IMR-90 (cell line): ENCODE measurements at regions not wholly inside any gene's neighbourhood (a gene's known extent, or its start where the extent isn't known, plus 50 kb on each side); places are given as distances from the start of the nearest gene placed in this dataset.

Experiments
- ATAC-seq: fragments of 200-7000 bp; cut with Tn5 transposase; 2 replicates; pipeline ENCODE4 v1.9.1; 2020; ENCODE audit warnings: low read depth, mild to moderate bottlenecking, moderate library complexity
- BruUV-seq: library from RNA; stranded (reverse); fragments of 400-500 nt; replicated peaks from 2 replicates; lab custom pipeline; 2021; lab: Mats Ljungman, UMichigan
- CTCF ChIA-PET: fragments of 300-600 bp; formaldehyde crosslinking; extraction: SDS; loops from one replicate; lab custom pipeline; 2021; ENCODE audit warnings: antibody characterized with exemption; lab: Yijun Ruan, JAX
- POLR2A ChIA-PET: fragments of 300-600 bp; sonication (Branson Sonifier 250); formaldehyde crosslinking; loops from one replicate; lab custom pipeline; 2022; ENCODE audit warnings: antibody characterized with exemption; ENCODE audit not compliant: unreplicated experiment; lab: Charles Lee
- DNase-seq: peaks from one replicate; pipeline ENCODE4 v3.0.0; 2013
- H2AFZ ChIP-seq: replicated peaks from 2 replicates; pipeline ENCODE3; 2013; ENCODE audit warnings: low read length, mild to moderate bottlenecking; ENCODE audit not compliant: poor library complexity
- H2AK5ac ChIP-seq: 2 replicates; pipeline ENCODE4 v1.6.1; 2013; ENCODE audit warnings: low read depth, low read length, inconsistent platforms
- H2AK9ac ChIP-seq: replicated peaks from 2 replicates; pipeline ENCODE3; 2013; ENCODE audit warnings: mild to moderate bottlenecking, low read depth, low read length, moderate library complexity; ENCODE audit not compliant: poor library complexity
- H2BK120ac ChIP-seq: 2 replicates; pipeline ENCODE4 v1.6.1; 2013; ENCODE audit warnings: low read depth, low read length, inconsistent platforms
- H2BK15ac ChIP-seq: 3 replicates; pipeline ENCODE4 v1.6.1; 2013; ENCODE audit warnings: low read depth, low read length, inconsistent platforms
- H2BK20ac ChIP-seq: 2 replicates; pipeline ENCODE4 v1.6.1; 2013; ENCODE audit warnings: low read depth, mild to moderate bottlenecking, inconsistent platforms, low read length, moderate library complexity
- H2BK5ac ChIP-seq: 2 replicates; pipeline ENCODE4 v1.6.1; 2013; ENCODE audit warnings: mild to moderate bottlenecking, low read depth, low read length, inconsistent platforms; ENCODE audit not compliant: poor library complexity, severe bottlenecking
- H3K14ac ChIP-seq: replicated peaks from 2 replicates; pipeline ENCODE4 v1.6.1; 2013; ENCODE audit warnings: low read depth, low read length, inconsistent platforms
- H3K18ac ChIP-seq: 2 replicates; pipeline ENCODE4 v1.6.1; 2013; ENCODE audit warnings: low read depth, low read length, control low read depth
- H3K23ac ChIP-seq: 2 replicates; pipeline ENCODE4 v1.6.1; 2013; ENCODE audit warnings: low read depth, low read length, inconsistent platforms
- H3K27ac ChIP-seq: 2 replicates; pipeline ENCODE4 v1.5.1; 2013; ENCODE audit warnings: mild to moderate bottlenecking, control low read depth, low read length; ENCODE audit not compliant: insufficient read depth
- H3K27me3 ChIP-seq: 2 replicates; pipeline ENCODE4 v1.6.1; 2013; ENCODE audit warnings: low read length; ENCODE audit not compliant: control insufficient read depth, insufficient read depth
- H3K36me3 ChIP-seq: 2 replicates; pipeline ENCODE4 v1.6.1; 2013; ENCODE audit warnings: low read length, mixed read lengths; ENCODE audit not compliant: control insufficient read depth, insufficient read depth
- H3K4ac ChIP-seq: 2 replicates; pipeline ENCODE4 v1.6.1; 2013; ENCODE audit warnings: low read depth, low read length, inconsistent platforms
- H3K4me1 ChIP-seq: 2 replicates; pipeline ENCODE4 v1.6.1; 2013; ENCODE audit warnings: low read length, mixed read lengths; ENCODE audit not compliant: control insufficient read depth, insufficient read depth
- H3K4me2 ChIP-seq: 2 replicates; pipeline ENCODE4 v1.6.1; 2013; ENCODE audit warnings: low read depth, mild to moderate bottlenecking, control low read depth, low read length, moderate library complexity
- H3K4me3 ChIP-seq: 2 replicates; pipeline ENCODE4 v1.5.1; 2013; ENCODE audit warnings: low read depth, mild to moderate bottlenecking, control low read depth, low read length, moderate library complexity; ENCODE audit not compliant: insufficient read depth
- H3K56ac ChIP-seq: 2 replicates; pipeline ENCODE4 v1.6.1; 2013; ENCODE audit warnings: low read length, inconsistent platforms; ENCODE audit not compliant: insufficient read depth; ENCODE audit errors: extremely low read depth
- H3K79me1 ChIP-seq, 2 experiments: 2 replicates each; pipeline ENCODE4 v1.6.1; 2013; ENCODE audit warnings: low read length in 2 of 2, inconsistent platforms in 1 of 2, low read depth in 1 of 2
- H3K9ac ChIP-seq: 2 replicates; pipeline ENCODE4 v1.6.1; 2013; ENCODE audit warnings: low read depth, low read length, control low read depth
- H3K9me1 ChIP-seq: 2 replicates; pipeline ENCODE4 v1.6.1; 2013; ENCODE audit warnings: low read length, inconsistent platforms; ENCODE audit not compliant: insufficient read depth
- H3K9me3 ChIP-seq: 2 replicates; pipeline ENCODE4 v1.6.1; 2013; ENCODE audit warnings: low read length; ENCODE audit not compliant: control insufficient read depth, insufficient read depth
- H4K20me1 ChIP-seq: 2 replicates; pipeline ENCODE4 v1.6.1; 2013; ENCODE audit warnings: low read length, inconsistent platforms; ENCODE audit not compliant: insufficient read depth
- H4K5ac ChIP-seq: 2 replicates; pipeline ENCODE4 v1.6.1; 2013; ENCODE audit warnings: mild to moderate bottlenecking, low read depth, low read length, control low read depth
- H4K8ac ChIP-seq, 2 experiments: 2 replicates each; pipeline ENCODE4 v1.6.1; 2013; ENCODE audit warnings: low read depth in 2 of 2, low read length in 2 of 2, control low read depth in 1 of 2, inconsistent platforms in 1 of 2
- H4K91ac ChIP-seq: 2 replicates; pipeline ENCODE4 v1.6.1; 2013; ENCODE audit warnings: low read depth, low read length, inconsistent platforms; ENCODE audit not compliant: insufficient read depth
- RCOR1 ChIP-seq: IDR thresholded peaks from 2 replicates; pipeline ENCODE4 v1.6.1; 2012; ENCODE audit warnings: mild to moderate bottlenecking, low read length, improper control_type of control experiment; ENCODE audit not compliant: insufficient replicate concordance
- RFX5 ChIP-seq: IDR thresholded peaks from 2 replicates; pipeline ENCODE4 v1.8.0; 2012; ENCODE audit warnings: low read depth, mild to moderate bottlenecking, low read length, moderate library complexity
- dilution Hi-C: fragments of 300-500 bp; cut with HindIII; formaldehyde crosslinking; loops from one replicate; pipeline ENCODE4 v1.14.3; 2018; ENCODE audit warnings: low sequenced_read_pairs; ENCODE audit not compliant: unreplicated experiment
- in situ Hi-C: fragments of 300-500 bp; cut with MboI; formaldehyde crosslinking; loops from 3 replicates; pipeline ENCODE4 v1.14.3; 2019; ENCODE audit warnings: low sequenced_read_pairs, inconsistent platforms, mixed read lengths
- intact Hi-C: fragments of 100-400 bp; cut with micrococcal nuclease; formaldehyde crosslinking; loops from 2 replicates; pipeline ENCODE4 v1.10.0; 2022

DNA sequence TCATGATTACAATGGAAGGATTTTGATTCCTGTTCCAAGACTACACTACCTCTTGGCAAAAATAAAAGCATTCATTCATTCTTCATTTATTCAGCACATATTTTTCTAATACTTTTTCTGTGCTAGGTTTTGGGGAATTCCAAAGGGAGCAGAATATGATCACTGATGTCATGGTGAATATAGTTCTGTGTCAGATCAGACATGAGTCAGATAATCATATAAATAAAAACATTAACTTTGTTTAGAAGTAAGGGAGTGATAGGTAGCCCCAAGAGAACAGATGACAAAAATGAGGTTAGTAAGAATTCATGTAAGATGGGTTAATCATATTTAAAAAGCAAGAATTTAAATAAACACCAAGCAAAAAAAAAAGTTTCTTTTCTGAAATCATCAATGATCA, 94.1 kb upstream of the RANBP6 start:
- Histone ChIP-seq H2AK5ac (no peak overlapping the region), H3K27me3 (no peaks in the 10 kb centered on the region), H2AK9ac (no peak overlapping the region), H2BK5ac (no peak overlapping the region), H3K9ac (no peak overlapping the region), H4K5ac (no peak overlapping the region), H2BK120ac (no peak overlapping the region), H3K9me3 (no peaks in the 10 kb centered on the region), H3K36me3 (no peaks in the 10 kb centered on the region), H3K56ac (no peak overlapping the region), H4K8ac (no peak overlapping the region), H3K4ac (no peak overlapping the region), H3K27ac (no peak overlapping the region), H3K9me1 (no peaks in the 10 kb centered on the region), H3K23ac (no peak overlapping the region), H2AFZ (no peak overlapping the region), H3K18ac (no peak overlapping the region), H2BK15ac (no peak overlapping the region), H4K20me1 (no peaks in the 10 kb centered on the region), H2BK20ac (no peak overlapping the region), H3K4me1 (peaks cover 11% of the 10 kb centered on the region), H3K79me1 (no peaks in the 10 kb centered on the region), H3K4me3 (no peak overlapping the region), H4K91ac (no peak overlapping the region), H3K4me2 (no peak overlapping the region), H3K14ac (no peak overlapping the region)
- POLR2A ChIA-PET = no interaction called here
- intact Hi-C loops = no loop called here
- DNase-seq = peak; percentile 47
- dilution Hi-C loops = no loop called here
- CTCF ChIA-PET = no interaction called here
- TF ChIP-seq RCOR1 = no peak
- TF ChIP-seq RFX5 = no peak
- ATAC-seq = peak; percentile 59
- in situ Hi-C loops = no loop called here
- BruUV-seq = no TSS peak
